HG03025 (cell line): ENCODE measurements at regions not wholly inside any gene's neighbourhood (a gene's known extent, or its start where the extent isn't known, plus 50 kb on each side); places are given as distances from the start of the nearest gene placed in this dataset.

Experiments
- ATAC-seq: cut with Tn5 transposase; IDR thresholded peaks from one replicate; pipeline ENCODE4 v1.9.1; 2021; ENCODE audit warnings: mild to moderate bottlenecking, moderate library complexity; ENCODE audit not compliant: unreplicated experiment, low FRiP score

GRCh38 chr1:195946500-195946899 is 661.7 kb downstream of the KCNT2 start:
- ATAC-seq: peak; percentile 62

- ATAC-seq: no peak
Measured at GRCh38 chr1:195941795-195942194, 666.4 kb downstream of the KCNT2 start.

- peak; percentile 63 for ATAC-seq
Measured at GRCh38 chr1:195941314-195941713, 666.9 kb downstream of the KCNT2 start.

DNA sequence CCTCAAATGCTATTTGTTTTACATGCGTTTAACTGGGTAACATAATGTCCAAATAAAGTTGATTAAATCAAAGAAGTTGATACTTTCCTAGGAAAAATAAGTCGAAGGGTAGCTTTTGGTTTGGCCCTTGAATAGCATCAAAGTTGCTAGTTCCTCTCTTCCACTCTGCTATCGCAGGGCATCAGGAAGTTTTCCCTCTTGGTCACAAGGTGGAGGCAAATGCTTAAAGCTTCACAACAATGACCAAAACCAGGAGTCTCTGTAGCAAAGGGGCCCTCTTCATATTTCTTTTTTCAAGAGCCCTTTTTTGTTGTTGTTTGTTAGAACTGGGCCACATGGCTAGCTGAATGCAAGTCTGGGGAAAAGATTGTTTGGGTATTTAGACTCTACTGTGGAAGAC is 668.4 kb downstream of the KCNT2 start:
- no peak for ATAC-seq

DNA sequence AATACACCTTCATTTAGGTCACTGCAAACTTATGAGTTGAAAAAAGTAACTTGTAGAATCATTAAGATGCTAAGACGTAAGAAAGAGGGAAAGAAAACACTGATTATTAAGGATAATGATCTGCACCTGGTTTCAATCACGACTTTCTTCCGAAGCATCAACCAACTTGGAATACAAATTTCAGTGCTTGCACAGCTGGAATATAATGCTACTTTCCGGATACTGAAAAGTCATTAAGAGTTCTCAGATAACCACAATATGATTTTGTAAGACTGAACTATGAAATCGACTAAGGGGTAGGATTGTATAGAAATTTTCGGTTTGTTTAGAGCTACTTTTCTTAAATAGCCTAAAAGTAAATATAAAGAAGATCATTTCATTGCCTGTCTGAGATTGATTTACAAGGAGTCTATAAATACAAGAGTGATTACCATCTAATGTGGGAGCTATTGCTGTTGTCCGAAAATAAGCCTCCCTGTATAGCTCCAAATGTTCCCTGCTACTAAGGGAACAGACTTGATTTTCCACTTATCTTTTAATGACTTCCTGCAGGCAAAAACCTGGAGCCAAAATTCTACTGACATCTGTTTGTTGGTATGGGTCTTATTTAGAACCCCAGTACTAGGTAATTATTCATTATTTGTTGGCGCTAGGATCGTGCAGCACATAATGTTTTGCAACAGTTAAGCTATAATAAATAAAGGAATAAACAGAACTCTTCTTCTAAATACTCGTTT is 673.3 kb downstream of the KCNT2 start:
- ATAC-seq: no peak

DNA sequence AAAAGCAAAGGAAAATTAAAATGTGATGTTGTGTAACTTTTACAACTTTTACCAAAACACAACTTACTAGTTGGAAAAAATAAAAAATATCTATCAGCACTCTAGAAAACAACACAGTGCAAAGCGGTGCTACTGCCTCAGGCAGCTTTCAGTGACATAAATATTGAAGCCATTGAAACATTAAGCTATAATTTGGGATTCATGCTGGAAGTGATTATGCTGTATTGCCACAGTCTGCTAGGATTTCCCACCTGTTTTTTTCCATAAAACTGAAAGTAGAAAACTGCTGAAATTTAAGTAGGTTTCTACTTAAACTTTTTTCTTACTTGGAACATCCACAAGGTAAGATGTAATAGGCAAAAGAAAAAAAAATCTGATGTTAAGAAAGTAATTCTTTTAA is 674.4 kb downstream of the KCNT2 start:
- no peak for ATAC-seq

GRCh38 chr1:195915826-195916225 is 692.4 kb downstream of the KCNT2 start:
- ATAC-seq: no peak

DNA sequence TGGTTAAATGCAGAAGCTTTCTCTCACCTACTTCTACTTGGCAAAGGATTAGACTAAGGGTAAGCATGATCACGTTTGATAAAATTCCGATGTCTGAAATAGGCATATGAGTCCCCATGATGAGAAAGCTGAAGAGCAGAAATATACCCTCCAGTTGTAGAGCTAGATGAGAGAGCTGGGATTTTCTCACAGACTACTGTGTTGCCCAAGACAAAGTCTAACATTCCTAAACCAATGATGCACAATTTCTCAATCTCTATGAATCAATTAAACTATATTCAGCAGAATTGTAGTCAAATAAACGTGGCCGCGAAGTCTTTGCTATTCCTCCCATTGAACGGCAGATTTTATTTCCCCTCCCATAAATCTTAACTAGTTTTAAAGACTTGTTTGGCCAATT is 699.2 kb downstream of the KCNT2 start:
- ATAC-seq: no peak

- ATAC-seq: no peak
Measured at GRCh38 chr1:195908121-195908520, 700.1 kb downstream of the KCNT2 start.

GRCh38 chr1:195903203-195903602 is 705.0 kb downstream of the KCNT2 start:
- ATAC-seq: no peak

DNA sequence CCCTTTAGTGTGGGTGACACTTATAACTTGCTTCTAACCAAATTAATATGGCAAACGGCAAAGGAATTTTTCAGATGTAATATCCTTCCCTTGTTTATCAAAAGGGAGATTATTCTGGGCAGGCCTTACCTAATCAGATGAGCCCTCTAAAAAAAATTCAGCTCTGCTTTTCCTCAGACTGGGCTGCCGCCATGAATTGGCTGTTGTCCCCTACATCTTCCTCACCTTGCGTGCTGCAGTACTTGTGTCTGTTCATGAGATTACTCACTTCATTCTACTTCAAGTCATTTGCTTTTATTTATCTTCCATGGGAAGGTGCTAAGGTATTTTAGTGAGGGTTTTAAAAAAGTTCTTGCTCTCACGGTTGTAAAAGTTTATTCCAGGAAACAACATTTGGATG is 705.5 kb downstream of the KCNT2 start:
- no peak for ATAC-seq

DNA sequence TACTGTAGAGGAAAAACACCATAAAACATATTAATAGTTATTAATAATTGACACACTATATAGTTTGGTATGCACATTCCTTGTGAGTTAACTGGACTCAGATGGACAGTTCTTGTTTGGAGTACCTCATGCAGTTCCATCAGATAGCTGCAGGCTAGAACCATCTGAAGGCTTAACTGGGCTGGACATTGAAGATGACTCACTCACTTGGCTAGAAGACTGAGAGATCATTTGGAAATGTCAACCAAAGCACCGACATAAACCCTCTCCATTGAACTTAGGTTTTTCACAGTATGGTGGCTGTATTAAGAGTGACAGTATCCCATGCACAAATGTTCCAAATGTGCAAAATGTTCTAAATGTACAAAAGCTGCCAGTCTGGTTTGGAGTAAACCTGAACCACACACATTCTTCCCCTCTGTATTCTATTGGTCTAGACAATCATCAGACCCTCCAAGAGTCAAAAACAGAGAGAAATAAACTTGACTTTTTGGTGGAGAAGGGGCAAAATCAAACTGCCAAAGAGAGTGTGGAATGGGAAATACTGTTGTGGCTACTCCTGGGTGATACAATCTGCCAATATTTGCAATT is 708.4 kb downstream of the KCNT2 start:
- ATAC-seq: no peak

- ATAC-seq: no peak
Measured at GRCh38 chr1:195898924-195899323, 709.3 kb downstream of the KCNT2 start.

GRCh38 chr1:195898373-195898772 is 709.9 kb downstream of the KCNT2 start:
- ATAC-seq: no peak

GRCh38 chr1:195897076-195897475 is 711.2 kb downstream of the KCNT2 start:
- no peak for ATAC-seq

- ATAC-seq: no peak
Measured at GRCh38 chr1:195894411-195894810, 713.8 kb downstream of the KCNT2 start.

DNA sequence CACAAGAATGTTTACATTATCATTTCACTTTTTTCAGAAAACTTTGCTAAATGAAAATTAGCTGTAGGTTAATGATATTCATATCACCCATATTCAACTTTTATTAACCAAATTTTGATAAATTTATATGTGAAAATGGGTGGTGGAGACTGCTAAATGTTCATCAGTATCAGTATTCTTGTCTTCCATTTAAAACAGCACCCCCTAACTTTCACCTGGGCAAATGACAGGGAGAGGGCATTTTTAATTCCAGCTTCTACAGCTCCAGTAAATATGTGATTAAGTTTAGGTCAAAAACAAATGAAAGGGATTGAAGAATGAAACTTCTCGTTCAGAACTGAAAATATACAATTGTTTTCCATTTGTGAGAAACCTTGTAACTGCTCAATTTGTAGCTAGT is 722.2 kb downstream of the KCNT2 start:
- no peak for ATAC-seq

- no peak for ATAC-seq
Measured at GRCh38 chr1:195878478-195878877, 729.8 kb downstream of the KCNT2 start.

DNA sequence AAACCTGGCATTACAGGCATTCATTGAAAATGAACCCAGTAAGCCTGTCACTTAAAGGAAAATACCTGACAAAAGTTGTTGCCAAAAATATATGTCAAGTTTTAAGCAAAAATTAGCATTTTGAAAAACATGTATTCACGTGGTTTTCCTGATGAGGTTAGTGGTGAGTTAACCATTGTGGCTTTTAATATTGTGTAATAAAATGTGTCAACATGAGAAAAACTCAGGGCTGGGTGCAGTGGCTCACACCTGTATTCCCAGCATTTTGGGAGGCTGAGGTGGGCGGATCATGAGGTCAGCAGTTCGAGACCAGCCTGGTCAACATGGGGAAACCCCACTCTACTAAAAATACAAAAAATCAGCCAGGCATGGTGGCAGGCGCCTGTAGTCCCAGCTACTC is 731.4 kb downstream of the KCNT2 start:
- no peak for ATAC-seq

- no peak for ATAC-seq
Measured at GRCh38 chr1:195872376-195872775, 735.9 kb downstream of the KCNT2 start.

DNA sequence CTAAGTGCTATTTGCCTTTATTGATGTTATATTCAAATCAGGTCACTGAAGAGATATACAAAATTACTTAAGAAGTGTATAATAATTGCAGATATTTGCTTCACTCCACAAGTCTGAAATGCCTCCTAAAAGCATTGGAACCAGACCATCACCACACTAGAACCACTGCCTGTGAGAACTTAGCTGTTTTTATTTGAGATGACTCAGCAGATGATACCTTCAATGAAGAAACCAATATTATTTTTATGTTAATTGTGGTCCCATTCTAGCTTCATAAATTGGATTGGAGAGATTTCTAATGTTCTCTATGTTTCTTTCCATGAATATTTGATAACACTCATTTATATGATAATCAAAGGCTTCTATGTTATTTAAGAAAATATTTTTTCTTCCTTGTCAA is 740.6 kb downstream of the KCNT2 start:
- no peak for ATAC-seq

DNA sequence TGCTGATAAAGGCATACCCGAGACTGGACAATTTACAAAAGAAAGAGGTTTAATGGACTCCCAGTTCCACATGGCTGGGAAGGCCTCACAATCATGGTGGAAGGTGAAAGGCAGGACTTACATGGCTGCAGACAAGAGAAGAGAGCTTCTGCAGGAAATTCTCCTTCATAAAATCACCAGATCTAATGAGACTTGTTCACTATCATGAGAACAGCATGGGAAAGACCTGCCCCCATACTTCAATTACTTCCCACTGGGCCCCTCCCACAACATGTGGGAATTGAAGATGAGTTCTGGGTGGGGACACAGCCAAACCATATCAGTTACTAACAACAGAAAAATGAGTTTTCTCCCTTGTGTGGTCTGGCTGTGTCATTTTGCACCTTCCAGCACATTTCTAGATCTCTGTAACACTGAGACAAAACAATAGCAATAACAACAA is 741.4 kb downstream of the KCNT2 start:
- no peak for ATAC-seq
